ENCODE measurements at regions not wholly inside any gene's neighbourhood (a gene's known extent, or its start where the extent isn't known, plus 50 kb on each side); places are given as distances from the start of the nearest gene placed in this dataset.

GRCh38 chrX:149151805-149152757 is 353.0 kb downstream of the IDS start:
- DNase-seq, result no peak

DNA sequence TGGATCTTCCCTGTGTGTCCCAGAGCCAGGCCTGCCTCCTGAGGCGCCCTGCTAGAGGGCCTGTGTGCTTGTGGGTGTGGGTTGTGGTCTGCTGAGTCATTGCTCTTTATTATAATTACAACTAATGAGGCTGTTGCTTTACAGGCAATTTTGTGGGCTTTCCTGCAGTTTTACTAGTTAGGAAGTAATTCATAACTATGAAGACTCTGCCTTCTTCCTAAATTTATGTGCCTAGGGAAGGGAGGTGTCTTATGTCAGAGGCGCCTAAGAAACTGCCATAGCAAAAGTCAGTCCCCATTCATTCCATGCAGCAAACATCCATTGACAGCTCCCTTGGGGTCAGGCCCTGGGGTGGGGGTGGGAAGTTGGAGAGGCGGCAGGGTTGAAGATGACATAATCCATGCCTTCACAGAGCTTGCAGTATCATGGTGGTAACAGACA is 359.2 kb downstream of the IDS start:
- DNase-seq, result no peak

GRCh38 chrX:149131774-149132173 is 373.3 kb downstream of the IDS start:
- no peak for DNase-seq

GRCh38 chrX:149129767-149130166 is 375.3 kb downstream of the IDS start:
- no peak for DNase-seq

DNA sequence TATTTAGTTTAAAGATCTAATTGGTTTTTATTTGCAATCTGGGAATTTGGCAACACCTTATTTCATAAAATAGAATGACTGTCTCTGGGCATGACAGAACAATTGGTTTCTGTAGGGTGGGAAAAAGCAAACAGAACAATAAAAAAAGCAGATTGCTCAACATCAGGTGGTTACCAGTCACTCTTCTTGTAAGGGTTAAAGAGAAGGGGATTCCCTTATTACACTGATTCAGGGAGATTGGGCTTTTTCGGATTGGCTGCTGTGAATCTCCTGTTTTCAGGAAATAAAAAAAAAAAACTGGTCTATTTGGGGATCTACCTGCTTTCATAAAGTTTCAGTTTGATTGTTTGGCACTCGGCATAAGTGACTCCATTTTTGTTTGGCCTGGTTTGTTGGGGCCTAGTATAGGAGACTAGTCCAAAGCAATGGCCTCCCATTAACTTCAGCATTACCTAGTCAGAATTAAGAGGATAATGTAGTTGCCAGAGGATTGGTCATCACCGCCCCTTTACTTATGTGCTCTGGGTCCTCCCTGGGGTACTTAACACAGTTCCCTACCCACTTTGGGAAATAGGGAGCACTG is 380.5 kb downstream of the IDS start:
- DNase-seq, result no peak

DNA sequence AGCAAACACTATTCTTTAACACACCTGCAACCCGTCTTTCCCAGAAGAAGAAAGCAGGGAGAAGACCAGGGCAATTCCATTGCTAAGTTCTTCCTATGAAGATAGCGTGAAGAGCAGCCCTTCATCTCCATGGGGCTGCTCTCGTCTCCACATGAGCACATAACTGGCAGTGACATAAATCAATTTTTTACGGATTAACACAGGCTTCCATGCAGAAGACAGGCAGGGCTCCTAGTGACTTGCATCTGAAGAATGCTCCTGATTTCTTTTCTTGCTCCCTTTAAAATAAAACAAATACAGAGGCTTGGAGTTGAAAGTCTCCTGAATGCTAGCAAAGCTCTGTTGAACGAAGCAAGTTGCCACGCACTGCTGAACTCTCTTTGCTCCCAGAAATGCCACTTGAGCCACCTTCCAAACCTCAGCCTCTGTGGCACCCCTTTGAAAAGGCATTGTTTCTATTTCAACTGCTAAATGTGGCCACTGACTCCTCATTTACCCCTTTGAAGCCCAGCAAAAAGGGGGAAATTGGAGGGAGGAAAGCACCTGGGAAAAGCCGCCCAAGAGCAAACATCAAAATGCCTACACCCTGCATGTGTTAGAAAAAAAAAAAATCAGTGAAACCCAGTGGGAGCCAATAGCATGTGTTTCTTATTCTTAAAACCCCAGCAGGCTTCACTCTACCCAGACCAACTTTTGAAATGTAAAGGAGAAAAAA is 383.7 kb downstream of the IDS start:
- no peak for DNase-seq

GRCh38 chrX:149120459-149120858 is 384.6 kb downstream of the IDS start:
- no peak for DNase-seq

- DNase-seq, result no peak
Observed at GRCh38 chrX:149114874-149115273, 390.2 kb downstream of the IDS start.

DNA sequence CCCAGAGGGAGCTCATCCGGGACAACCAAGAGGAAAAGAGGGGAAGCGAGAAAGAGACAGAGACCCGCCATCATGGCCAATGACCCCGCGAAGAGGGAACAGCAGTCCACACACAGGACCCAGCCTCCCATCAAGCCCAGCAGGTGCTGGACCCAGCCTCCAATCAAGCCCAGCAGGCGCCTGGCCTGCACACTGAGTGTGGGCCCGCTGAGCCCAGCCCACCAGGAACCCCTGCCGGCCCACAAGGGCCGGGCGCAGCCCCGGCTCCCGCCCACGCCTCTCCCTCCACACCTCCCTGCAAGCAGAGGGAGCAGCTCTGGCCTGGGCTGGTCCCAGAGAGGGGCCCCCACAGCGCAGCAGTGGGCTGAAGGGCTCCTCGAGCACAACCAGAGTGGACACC is 391.1 kb downstream of the IDS start:
- no peak for DNase-seq

GRCh38 chrX:149097786-149098185 is 407.3 kb downstream of the IDS start:
- no peak for DNase-seq

DNA sequence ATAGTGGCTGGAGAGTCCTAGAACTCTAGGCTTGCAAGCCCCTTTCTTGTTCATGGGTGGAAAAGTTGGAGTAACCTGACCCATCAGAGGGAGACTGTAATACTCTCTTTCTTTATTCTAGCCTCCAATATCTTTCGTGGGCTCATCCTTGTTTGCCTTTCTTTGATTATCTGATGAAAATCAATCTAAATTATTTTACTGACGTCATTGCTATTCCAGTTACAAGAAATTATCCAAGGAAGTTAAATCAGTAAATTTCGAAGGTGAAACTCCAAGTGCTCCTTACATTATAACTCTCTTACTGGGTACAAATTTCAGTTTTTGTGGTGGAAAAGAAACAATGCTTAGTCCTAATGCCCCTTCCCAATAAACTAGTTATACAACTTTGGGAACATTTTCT is 412.9 kb downstream of the IDS start:
- no peak for DNase-seq

DNA sequence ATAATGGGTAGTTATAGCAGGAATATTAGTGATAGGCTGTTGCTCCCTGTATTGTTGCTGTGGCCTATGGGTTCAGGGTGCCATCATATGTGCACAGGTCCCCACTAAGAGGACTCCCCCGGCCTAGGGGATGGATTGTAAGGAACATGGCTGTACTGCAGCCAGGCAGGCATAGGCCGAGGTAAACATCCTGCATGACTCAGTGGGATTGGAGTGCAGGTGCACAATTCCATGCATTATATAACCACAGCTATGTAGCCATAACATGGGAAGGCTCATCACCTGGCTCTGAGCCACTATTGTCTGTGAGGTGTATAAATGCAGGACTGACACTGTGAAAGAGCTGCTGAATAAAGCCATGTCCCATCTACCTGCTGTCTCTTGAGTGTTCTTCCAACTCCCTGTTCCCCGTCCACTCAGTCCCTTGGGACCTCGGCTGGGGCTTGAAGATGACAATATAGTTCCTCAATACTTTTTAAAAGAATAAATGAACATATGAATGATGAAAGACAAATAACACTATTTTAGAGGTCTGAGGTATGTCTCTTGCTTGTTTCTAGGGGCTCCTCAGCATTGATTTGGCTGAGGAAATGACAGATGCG is 425.2 kb downstream of the IDS start:
- DNase-seq, result no peak

DNA sequence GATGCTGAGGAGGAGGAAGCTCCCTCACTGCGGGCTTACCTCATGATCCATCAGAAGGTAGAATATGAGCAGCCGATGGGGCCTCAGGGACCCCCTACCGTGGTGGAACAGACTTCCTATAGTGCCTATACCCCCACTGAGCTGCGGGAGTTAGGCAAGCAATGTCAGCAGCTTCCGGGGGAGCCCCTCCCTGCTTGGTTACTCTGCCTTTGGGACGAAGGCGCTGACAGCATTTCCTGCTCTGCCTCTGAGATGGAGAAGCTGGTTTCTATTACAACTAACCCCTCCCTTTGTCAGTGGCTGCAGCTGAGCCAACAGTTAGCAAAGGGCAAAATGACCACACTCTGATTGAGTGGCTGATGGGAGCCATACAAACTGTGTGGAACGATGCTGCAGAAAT is 430.7 kb downstream of the IDS start:
- peak; percentile 6 for DNase-seq

GRCh38 chrX:149073479-149073878 is 431.6 kb downstream of the IDS start:
- no peak for DNase-seq

- DNase-seq, result no peak
Observed at GRCh38 chrX:149069899-149070298, 435.2 kb downstream of the IDS start.

DNA sequence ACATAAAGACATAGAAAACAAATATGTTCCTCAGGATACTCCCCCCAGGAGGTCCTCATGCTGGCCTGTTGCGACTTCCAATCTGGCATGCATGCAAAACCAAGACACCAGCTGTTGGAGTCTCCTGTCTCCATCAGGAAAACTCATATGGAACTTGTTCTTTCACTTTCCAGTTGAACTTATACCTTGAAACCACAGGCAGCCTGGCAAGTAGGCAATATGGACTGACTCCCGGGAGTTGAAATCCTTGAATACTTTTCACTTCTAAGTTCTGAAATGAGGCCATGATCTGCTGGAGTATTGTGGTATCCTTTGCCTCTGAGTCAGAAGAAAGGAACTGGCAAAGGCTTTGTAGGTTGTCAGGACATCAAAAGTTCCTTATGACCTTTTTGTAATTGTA is 444.2 kb downstream of the IDS start:
- no peak for DNase-seq

All from NCI-H146 (cell line).